ENCODE measurements at regions not wholly inside any gene's neighbourhood (a gene's known extent, or its start where the extent isn't known, plus 50 kb on each side); places are given as distances from the start of the nearest gene placed in this dataset.
A peak's percentile ranks its signal among the peaks of the same experiment; 100 is the strongest.
"Not testable (repeated sequence)": the region's sequence is repeated elsewhere in the genome, so short reads cannot be mapped to it uniquely, and the experiment has no call there.

- H3K27ac ChIP-seq; H3K27me3 ChIP-seq; H3K4me3 ChIP-seq; H3K9me3 ChIP-seq; H3K36me3 ChIP-seq; DNase-seq; H3K4me1 ChIP-seq; intact Hi-C loops (cut with DNase I): not testable (repeated sequence)
- ATAC-seq: peak in 1 of 8 donors; percentile 61
- WGBS, 2 donors: no CpG with 5 or more reads among the region's 16 CpGs
These were observed 53.4 kb upstream of the MAGEA1 start for GRCh38 chrX:153125696-153126095.
